Adrenal gland (tissue), 9 donors: ENCODE measurements at regions not wholly inside any gene's neighbourhood (a gene's known extent, or its start where the extent isn't known, plus 50 kb on each side); places are given as distances from the start of the nearest gene placed in this dataset.

Source experiments
- DNase-seq, 7 donors: peaks; one replicate each; pipeline ENCODE4 v3.0.0-alpha.2; 2019 to 2020
- H3K27ac ChIP-seq, 5 donors: fragments of 200-600 bp; sonication (generic) in 4 of 5; 1 replicate in 3 of 5; 2 replicates in 2 of 5; pipeline versions ENCODE4 v1.5.1 to v1.8.0; 2016 to 2020; ENCODE audit warnings: mild to moderate bottlenecking in 1 of 5
- H3K27me3 ChIP-seq: fragments of 200-600 bp; 2 replicates; pipeline ENCODE4 v1.8.0; 2021
- H3K36me3 ChIP-seq, 2 donors: fragments of 200-600 bp; replicated peaks in 1 of 2; 1 replicate in 1 of 2; 2 replicates in 1 of 2; pipeline versions ENCODE4 v1.5.1 to v1.8.0; 2018 to 2022
- H3K4me1 ChIP-seq, 2 donors: fragments of 200-600 bp; replicated peaks in 1 of 2; 1 replicate in 1 of 2; 2 replicates in 1 of 2; pipeline versions ENCODE4 v1.5.1 to v1.8.0; 2018 to 2021
- H3K4me3 ChIP-seq, 4 donors: fragments of 200-600 bp; sonication (generic) in 3 of 4; one replicate each; pipeline ENCODE4 v1.5.1; 2016 to 2018
- H3K9me3 ChIP-seq, 3 donors: fragments of 200-600 bp; sonication (generic) in 1 of 3; replicated peaks in 1 of 3; 1 replicate in 2 of 3; 2 replicates in 1 of 3; pipeline versions ENCODE4 v1.5.1 to v1.8.0; 2016 to 2021
- POLR2A ChIP-seq, 2 donors: fragments of 450-650 bp; IDR thresholded peaks; one replicate each; pipeline ENCODE4 v1.6.1; 2017; ENCODE audit warnings: antibody characterized with exemption in 2 of 2, mild to moderate bottlenecking in 2 of 2, moderate library complexity in 1 of 2
- WGBS, 4 donors: extraction: QIAGEN DNeasy Blood & Tissue Kit in 2 of 4; methylation state at CpG; one replicate each; pipeline versions ENCODE4 v1.1.5 to v1.1.7; 2013 to 2017; 5-methylcytosine and 5-hydroxymethylcytosine counted together
- intact Hi-C, 2 donors: fragments of 100-400 bp; cut with DNase I; formaldehyde crosslinking; loops; one replicate each; pipeline versions ENCODE4 v1.14.1 to v1.15.0; 2022 to 2023
- TF ChIP-seq, protein P1 (sequence below), 6 experiments: fragments of 450-650 bp in 4 of 6; fragments of 200-600 bp in 2 of 6; sonication (generic) in 1 of 6; IDR thresholded peaks; 1 replicate in 5 of 6; 2 replicates in 1 of 6; pipeline versions ENCODE4 v1.5.1 to v1.8.0; 2016 to 2021; ENCODE audit warnings: antibody characterized with exemption in 6 of 6, mild to moderate bottlenecking in 2 of 6, moderate library complexity in 1 of 6
- donor health status: healthy with polysubstance abuse.
- donor health status: Bipolar disorder and iron deficiency.
- donor health status: DM: yes; HTN: yes; CAD: no.
- donor health status: DM: no; HTN: no; CAD: no.
- donor health status: DM: no; HTN: no; CAD: no.

DNA sequence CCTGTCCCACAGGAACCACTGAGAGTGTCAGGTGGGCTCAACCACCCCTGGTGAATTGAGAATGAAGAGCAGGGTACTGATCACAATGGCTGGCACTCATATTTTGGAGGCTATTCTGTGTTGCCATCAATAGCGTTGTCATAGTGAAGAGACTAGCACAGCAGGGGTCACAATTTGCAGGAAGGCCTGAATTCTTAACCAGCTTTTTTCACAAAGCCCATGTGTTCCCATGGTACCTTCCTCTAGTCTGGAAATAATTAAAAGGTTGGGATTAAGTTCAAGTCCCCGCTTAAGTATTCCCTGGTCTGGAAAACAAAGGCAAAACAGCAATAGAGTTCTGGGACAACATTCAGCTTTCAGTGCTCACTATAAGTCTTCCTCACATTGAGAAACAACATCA, 1051.7 kb downstream of the C4orf33 start:
- TF ChIP-seq, protein P1, sequence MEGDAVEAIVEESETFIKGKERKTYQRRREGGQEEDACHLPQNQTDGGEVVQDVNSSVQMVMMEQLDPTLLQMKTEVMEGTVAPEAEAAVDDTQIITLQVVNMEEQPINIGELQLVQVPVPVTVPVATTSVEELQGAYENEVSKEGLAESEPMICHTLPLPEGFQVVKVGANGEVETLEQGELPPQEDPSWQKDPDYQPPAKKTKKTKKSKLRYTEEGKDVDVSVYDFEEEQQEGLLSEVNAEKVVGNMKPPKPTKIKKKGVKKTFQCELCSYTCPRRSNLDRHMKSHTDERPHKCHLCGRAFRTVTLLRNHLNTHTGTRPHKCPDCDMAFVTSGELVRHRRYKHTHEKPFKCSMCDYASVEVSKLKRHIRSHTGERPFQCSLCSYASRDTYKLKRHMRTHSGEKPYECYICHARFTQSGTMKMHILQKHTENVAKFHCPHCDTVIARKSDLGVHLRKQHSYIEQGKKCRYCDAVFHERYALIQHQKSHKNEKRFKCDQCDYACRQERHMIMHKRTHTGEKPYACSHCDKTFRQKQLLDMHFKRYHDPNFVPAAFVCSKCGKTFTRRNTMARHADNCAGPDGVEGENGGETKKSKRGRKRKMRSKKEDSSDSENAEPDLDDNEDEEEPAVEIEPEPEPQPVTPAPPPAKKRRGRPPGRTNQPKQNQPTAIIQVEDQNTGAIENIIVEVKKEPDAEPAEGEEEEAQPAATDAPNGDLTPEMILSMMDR (IDR thresholded peaks at IDR 0.05): no peak
- no peak for TF ChIP-seq POLR2A (IDR thresholded peaks at IDR 0.05)
- Histone ChIP-seq H3K9me3 (no peaks in the 10 kb centered on the region), H3K4me1 (no peaks in the 10 kb centered on the region), H3K4me3 (no peak overlapping the region), H3K27ac (no peak overlapping the region), H3K36me3 (no peaks in the 10 kb centered on the region), H3K27me3 (no peaks in the 10 kb centered on the region)
- WGBS, 4 donors: 75 to 80% (median 78%) methylated on average over 2 of the region's 2 CpGs
- DNase-seq: no peak
- intact Hi-C loops: no loop called here

DNA sequence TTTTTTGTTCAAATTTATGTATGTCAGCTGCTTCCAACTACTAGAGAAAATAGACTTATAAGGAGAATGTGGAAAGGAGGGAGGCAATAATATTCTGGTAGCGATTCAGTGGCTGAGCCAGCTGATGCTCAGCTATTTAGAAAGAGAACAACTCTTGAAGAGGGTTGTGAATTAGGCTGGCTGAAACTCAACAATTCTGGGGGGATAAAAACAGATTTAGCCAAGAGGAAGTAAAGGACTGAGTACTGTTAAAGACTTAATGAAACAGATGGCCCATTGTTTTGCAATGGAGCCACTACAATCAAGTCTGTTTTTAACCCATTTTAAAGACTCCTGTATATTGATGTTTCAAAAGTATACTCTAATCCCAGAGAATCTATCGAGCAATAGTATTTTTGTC, 1058.9 kb downstream of the C4orf33 start:
- Histone ChIP-seq H3K4me1 (no peaks in the 10 kb centered on the region), H3K4me3 (no peak overlapping the region), H3K27me3 (no peaks in the 10 kb centered on the region), H3K36me3 (no peaks in the 10 kb centered on the region), H3K9me3 (no peaks in the 10 kb centered on the region), H3K27ac (no peak overlapping the region)
- no peak for DNase-seq
- intact Hi-C loops: no loop called here
- 68 to 83% (median 79%) methylated on average over 2 of the region's 2 CpGs for WGBS, 4 donors
- TF ChIP-seq, protein P1 (IDR thresholded peaks at IDR 0.05): no peak
- TF ChIP-seq POLR2A (IDR thresholded peaks at IDR 0.05): no peak

DNA sequence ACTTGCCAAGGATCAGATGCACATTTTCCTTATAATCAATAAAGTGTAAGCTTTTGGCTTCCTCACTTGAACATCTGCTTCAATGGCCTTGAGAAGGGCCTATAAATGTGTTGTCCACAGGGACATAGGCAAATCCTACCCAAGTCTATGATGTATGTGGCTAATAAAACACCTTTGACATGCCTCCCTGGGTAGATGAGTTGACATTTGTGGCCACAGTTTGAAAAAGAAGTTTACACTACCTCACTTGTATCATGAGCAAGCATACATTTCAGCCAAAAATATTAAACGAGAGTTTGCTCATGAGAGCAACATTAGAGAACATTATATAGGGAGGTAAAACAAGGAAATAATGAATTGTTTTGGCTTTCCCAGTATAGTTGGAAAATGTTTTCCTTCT, 1067.7 kb downstream of the C4orf33 start:
- 77 to 81% (median 78%) methylated on average over 1 of the region's 1 CpG for WGBS, 4 donors
- no peak overlapping the region for H3K27ac ChIP-seq
- intact Hi-C loops: no loop called here
- no peaks in the 10 kb centered on the region for H3K27me3 ChIP-seq
- DNase-seq: no peak
- H3K36me3 ChIP-seq: no peaks in the 10 kb centered on the region
- no peak overlapping the region for H3K4me3 ChIP-seq
- TF ChIP-seq POLR2A (IDR thresholded peaks at IDR 0.05): no peak
- TF ChIP-seq, protein P1 (IDR thresholded peaks at IDR 0.05): no peak
- H3K9me3 ChIP-seq: no peaks in the 10 kb centered on the region
- no peaks in the 10 kb centered on the region for H3K4me1 ChIP-seq

- intact Hi-C loops: no loop called here
- TF ChIP-seq, protein P1 (IDR thresholded peaks at IDR 0.05): no peak
- TF ChIP-seq POLR2A (IDR thresholded peaks at IDR 0.05): no peak
- H3K4me3 ChIP-seq: no peak overlapping the region
Measured at GRCh38 chr4:130165381-130165780, 1069.4 kb downstream of the C4orf33 start.

More at GRCh38 chr4:130165381-130165780, 1069.4 kb downstream of the C4orf33 start:
- Histone ChIP-seq H3K27me3 (no peaks in the 10 kb centered on the region), H3K9me3 (no peaks in the 10 kb centered on the region), H3K36me3 (no peaks in the 10 kb centered on the region), H3K4me1 (no peaks in the 10 kb centered on the region), H3K27ac (no peak overlapping the region)
- 92 to 97% (median 96%) methylated on average over 1 of the region's 1 CpG for WGBS, 4 donors
- no peak for DNase-seq
